WTC11 (cell line): ENCODE measurements at regions not wholly inside any gene's neighbourhood (a gene's known extent, or its start where the extent isn't known, plus 50 kb on each side); places are given as distances from the start of the nearest gene placed in this dataset.

Experiments
- ATAC-seq: fragments of 200-7000 bp; cut with Tn5 transposase; 2 replicates; pipeline ENCODE4 v1.10.0; 2021; ENCODE audit warnings: mild to moderate bottlenecking, moderate library complexity
- CTCF ChIA-PET: fragments of 300-600 bp; sonication (Branson Sonifier 250); formaldehyde crosslinking; loops from one replicate; lab custom pipeline; 2021; ENCODE audit warnings: antibody characterized with exemption; lab: Charles Lee
- POLR2A ChIA-PET: fragments of 350-600 bp; sonication (Branson Sonifier 250); formaldehyde crosslinking; loops from one replicate; lab custom pipeline; 2021; ENCODE audit warnings: antibody characterized with exemption; lab: Charles Lee
- DNase-seq: peaks from one replicate; pipeline ENCODE4 v3.0.0; 2021; ENCODE audit warnings: low spot score
- H3K27ac Mint-ChIP-seq: 2 replicates; pipeline ENCODE4 v1.8.0; 2021; ENCODE audit warnings: mixed read lengths
- H3K27me3 Mint-ChIP-seq: 2 replicates; pipeline ENCODE4 v1.8.0; 2021; ENCODE audit warnings: low read depth, mild to moderate bottlenecking, moderate library complexity, mixed read lengths
- H3K36me3 Mint-ChIP-seq: 2 replicates; pipeline ENCODE4 v1.8.0; 2021; ENCODE audit warnings: mixed read lengths
- H3K4me1 Mint-ChIP-seq: 2 replicates; pipeline ENCODE4 v1.8.0; 2022; ENCODE audit warnings: mixed read lengths
- H3K4me3 Mint-ChIP-seq: 2 replicates; pipeline ENCODE4 v1.8.0; 2021; ENCODE audit warnings: mild to moderate bottlenecking, moderate library complexity, mixed read lengths
- H3K9me3 Mint-ChIP-seq: 2 replicates; pipeline ENCODE4 v1.8.0; 2021; ENCODE audit warnings: mixed read lengths
- CREB1 ChIP-seq: sonication (generic); formaldehyde crosslinking; IDR thresholded peaks from 2 replicates; pipeline ENCODE4 v1.8.0; 2023; ENCODE audit warnings: mild to moderate bottlenecking, missing genetic modification reagents
- ESRRA ChIP-seq: sonication (generic); formaldehyde crosslinking; IDR thresholded peaks from 2 replicates; pipeline ENCODE4 v1.8.1; 2022; ENCODE audit warnings: mild to moderate bottlenecking, missing genetic modification reagents, borderline replicate concordance
- ETV6 ChIP-seq: sonication (generic); formaldehyde crosslinking; IDR thresholded peaks from 2 replicates; pipeline ENCODE4 v1.8.1; 2022; ENCODE audit warnings: mild to moderate bottlenecking, missing genetic modification reagents
- FOXJ3 ChIP-seq: sonication (generic); formaldehyde crosslinking; IDR thresholded peaks from 2 replicates; pipeline ENCODE4 v1.9.0; 2021; ENCODE audit warnings: missing genetic modification reagents, mild to moderate bottlenecking, borderline replicate concordance
- FOXP1 ChIP-seq: sonication (generic); formaldehyde crosslinking; IDR thresholded peaks from 2 replicates; pipeline ENCODE4 v1.8.0; 2022; ENCODE audit warnings: missing genetic modification reagents, mild to moderate bottlenecking, moderate library complexity, borderline replicate concordance
- MXD4 ChIP-seq: fragments of 250-450 bp; sonication (Bioruptor Pico); IDR thresholded peaks from 2 replicates; pipeline ENCODE4 v1.8.0; 2021; ENCODE audit warnings: mild to moderate bottlenecking, moderate library complexity, borderline replicate concordance
- MYBL2 ChIP-seq: sonication (generic); formaldehyde crosslinking; IDR thresholded peaks from 2 replicates; pipeline ENCODE4 v1.8.1; 2023; ENCODE audit warnings: mild to moderate bottlenecking, moderate library complexity, missing genetic modification reagents
- NFATC4 ChIP-seq: fragments of 250-450 bp; sonication (Bioruptor Pico); IDR thresholded peaks from 2 replicates; pipeline ENCODE4 v1.9.0; 2021; ENCODE audit warnings: mild to moderate bottlenecking
- NFE2L1 ChIP-seq: sonication (generic); formaldehyde crosslinking; IDR thresholded peaks from 2 replicates; pipeline ENCODE4 v1.8.1; 2023; ENCODE audit warnings: missing genetic modification reagents
- NR1H2 ChIP-seq: sonication (generic); formaldehyde crosslinking; IDR thresholded peaks from 2 replicates; pipeline ENCODE4 v1.9.0; 2021; ENCODE audit warnings: mild to moderate bottlenecking, moderate library complexity, missing genetic modification reagents
- OVOL2 ChIP-seq: fragments of 250-450 bp; sonication (Bioruptor Pico); IDR thresholded peaks from 2 replicates; pipeline ENCODE4 v1.9.0; 2021; ENCODE audit warnings: mild to moderate bottlenecking, borderline replicate concordance
- RELA ChIP-seq: sonication (generic); formaldehyde crosslinking; IDR thresholded peaks from 2 replicates; pipeline ENCODE4 v1.8.1; 2022; ENCODE audit warnings: missing genetic modification reagents, mild to moderate bottlenecking, borderline replicate concordance
- RORB ChIP-seq: fragments of 250-450 bp; sonication (Bioruptor Pico); IDR thresholded peaks from 2 replicates; pipeline ENCODE4 v1.9.0; 2021; ENCODE audit warnings: mild to moderate bottlenecking
- SMAD3 ChIP-seq: sonication (generic); formaldehyde crosslinking; IDR thresholded peaks from 2 replicates; pipeline ENCODE4 v1.8.0; 2022; ENCODE audit warnings: missing genetic modification reagents, mild to moderate bottlenecking, borderline replicate concordance
- TCF7 ChIP-seq: sonication (generic); formaldehyde crosslinking; IDR thresholded peaks from 2 replicates; pipeline ENCODE4 v1.8.0; 2022; ENCODE audit warnings: mild to moderate bottlenecking, low read depth, missing genetic modification reagents, moderate library complexity
- ZNF263 ChIP-seq: sonication (generic); formaldehyde crosslinking; IDR thresholded peaks from 2 replicates; pipeline ENCODE4 v1.8.1; 2022; ENCODE audit warnings: low read depth, mild to moderate bottlenecking, moderate library complexity, missing genetic modification reagents
- ZNF317 ChIP-seq: sonication (generic); formaldehyde crosslinking; IDR thresholded peaks from 2 replicates; pipeline ENCODE4 v1.8.1; 2023; ENCODE audit warnings: low read depth, mild to moderate bottlenecking, moderate library complexity, missing genetic modification reagents, borderline replicate concordance
- ZNF423 ChIP-seq: fragments of 250-450 bp; sonication (Bioruptor Pico); IDR thresholded peaks from 2 replicates; pipeline ENCODE4 v2.1.2; 2022; ENCODE audit warnings: mild to moderate bottlenecking, moderate library complexity
- TF ChIP-seq, protein P1 (sequence below): fragments of 250-450 bp; sonication (Bioruptor Pico); conservative IDR thresholded peaks from 2 replicates; pipeline ENCODE4 v1.9.0; 2021; ENCODE audit warnings: mild to moderate bottlenecking
- TF ChIP-seq, protein P2 (sequence below): sonication (generic); formaldehyde crosslinking; IDR thresholded peaks from 2 replicates; pipeline ENCODE4 v1.8.0; 2023; ENCODE audit warnings: missing genetic modification reagents
- TF ChIP-seq, protein P3 (sequence below): sonication (generic); formaldehyde crosslinking; IDR thresholded peaks from 2 replicates; pipeline ENCODE4 v1.8.0; 2022; ENCODE audit warnings: mild to moderate bottlenecking, missing genetic modification reagents
- TF ChIP-seq, protein P4 (sequence below): sonication (generic); formaldehyde crosslinking; IDR thresholded peaks from 2 replicates; pipeline ENCODE4 v1.8.0; 2022; ENCODE audit warnings: mild to moderate bottlenecking, missing genetic modification reagents
- TF ChIP-seq, protein P5 (sequence below): sonication (generic); formaldehyde crosslinking; IDR thresholded peaks from 2 replicates; pipeline ENCODE4 v1.8.1; 2023; ENCODE audit warnings: mild to moderate bottlenecking, missing genetic modification reagents, borderline replicate concordance
- TF ChIP-seq, protein P6 (sequence below): sonication (generic); formaldehyde crosslinking; IDR thresholded peaks from 2 replicates; pipeline ENCODE4 v1.8.0; 2022; ENCODE audit warnings: mild to moderate bottlenecking, missing genetic modification reagents
- TF ChIP-seq, protein P7 (sequence below): fragments of 250-450 bp; sonication (Bioruptor Pico); IDR thresholded peaks from 2 replicates; pipeline ENCODE4 v1.9.0; 2021; ENCODE audit warnings: moderate library complexity, mild to moderate bottlenecking, inconsistent platforms, borderline replicate concordance

DNA sequence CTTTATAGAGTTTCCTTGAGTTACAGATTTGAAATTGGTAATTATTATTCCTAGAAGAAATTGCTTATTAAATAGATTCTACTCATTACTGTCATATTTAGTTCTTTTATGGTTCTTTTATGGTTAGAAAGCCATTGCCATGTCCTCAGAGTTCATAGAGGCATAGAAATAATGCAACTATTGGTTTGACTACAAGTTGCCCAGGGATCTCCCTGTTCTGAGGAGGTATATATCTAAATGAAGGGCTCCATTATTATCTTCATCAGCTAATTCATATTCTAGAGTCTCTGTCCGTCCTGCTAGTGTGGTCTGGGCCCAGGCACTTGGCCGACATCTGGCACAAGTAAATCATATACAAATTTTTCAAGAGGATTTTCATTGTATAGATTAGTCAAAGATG is 535.7 kb downstream of the PPP4R3C start:
- Mint-ChIP-seq H3K4me3 (no peak overlapping the region), H3K4me1 (peaks cover 6% of the 10 kb centered on the region), H3K27ac (no peak overlapping the region), H3K36me3 (no peaks in the 10 kb centered on the region), H3K27me3 (no peaks in the 10 kb centered on the region), H3K9me3 (peaks cover 5% of the 10 kb centered on the region)
- CTCF ChIA-PET = no interaction called here
- DNase-seq = no peak
- TF ChIP-seq RELA (CRISPR knock-in tag) = no peak
- TF ChIP-seq FOXJ3 (CRISPR knock-in tag) = no peak
- TF ChIP-seq, protein P1, sequence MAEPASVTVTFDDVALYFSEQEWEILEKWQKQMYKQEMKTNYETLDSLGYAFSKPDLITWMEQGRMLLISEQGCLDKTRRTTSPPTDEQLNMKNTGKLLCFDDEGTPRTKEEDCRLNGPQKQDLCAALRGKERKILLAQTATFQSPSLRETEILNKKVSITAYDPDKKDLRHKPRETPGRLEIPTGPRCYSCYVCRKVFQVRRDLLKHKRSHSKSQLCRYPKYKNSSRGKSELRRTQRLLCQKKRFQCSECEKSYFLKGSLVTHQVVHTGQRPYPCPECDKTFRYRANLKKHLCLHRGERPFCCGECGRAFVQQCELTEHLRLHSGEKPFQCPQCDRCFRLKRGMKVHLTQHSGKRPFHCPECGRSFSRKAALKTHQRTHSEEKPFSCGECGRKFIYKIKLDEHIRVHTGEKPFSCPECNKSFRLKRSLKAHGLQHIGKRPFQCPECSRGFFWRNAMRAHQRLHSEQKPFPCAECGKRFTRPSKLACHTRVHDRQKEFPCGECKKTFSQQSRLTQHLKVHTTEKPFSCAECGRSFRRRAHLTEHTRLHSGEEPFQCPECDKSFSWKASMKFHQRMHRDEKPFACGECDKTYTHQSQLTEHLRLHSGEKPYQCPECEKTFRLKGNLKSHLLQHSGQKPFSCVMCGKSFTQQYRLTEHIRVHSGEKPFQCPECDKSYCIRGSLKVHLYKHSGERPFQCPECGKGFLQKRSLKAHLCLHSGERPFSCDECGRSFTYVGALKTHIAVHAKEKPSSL = no peak
- no peak for TF ChIP-seq NFATC4 (CRISPR knock-in tag)
- no peak for TF ChIP-seq TCF7 (CRISPR knock-in tag)
- TF ChIP-seq SMAD3 = no peak
- no peak for TF ChIP-seq NFE2L1 (CRISPR knock-in tag)
- no peak for TF ChIP-seq NR1H2 (CRISPR knock-in tag)
- TF ChIP-seq CREB1 (CRISPR knock-in tag) = no peak
- POLR2A ChIA-PET = no interaction called here
- ATAC-seq = no peak

DNA sequence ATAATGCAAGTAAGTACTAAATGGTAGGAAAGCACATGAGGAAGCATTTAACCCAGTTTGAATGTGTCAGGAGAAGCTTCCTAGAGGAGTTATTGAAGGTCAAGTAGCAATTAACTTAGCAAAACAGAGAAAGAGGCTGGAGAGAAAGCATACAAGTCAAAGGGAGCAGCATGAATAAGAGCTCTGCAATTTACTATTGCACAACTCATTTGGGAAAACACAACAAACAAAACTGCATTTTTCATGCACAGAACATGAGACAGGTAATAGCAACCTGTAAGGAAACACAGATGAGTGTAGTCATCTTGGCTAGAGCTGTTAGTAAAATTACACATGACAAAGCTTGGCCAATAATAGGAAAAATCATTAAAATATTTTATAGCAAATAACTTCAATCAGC is 538.1 kb downstream of the PPP4R3C start:
- no peaks in the 10 kb centered on the region for H3K27me3 Mint-ChIP-seq
- no peak for ATAC-seq
- CTCF ChIA-PET = no interaction called here
- H3K4me1 Mint-ChIP-seq = peaks cover 6% of the 10 kb centered on the region
- H3K36me3 Mint-ChIP-seq = no peaks in the 10 kb centered on the region
- no peaks in the 10 kb centered on the region for H3K9me3 Mint-ChIP-seq
- H3K4me3 Mint-ChIP-seq = no peak overlapping the region
- no peak for DNase-seq
- POLR2A ChIA-PET = no interaction called here
- H3K27ac Mint-ChIP-seq = no peak overlapping the region
- TF ChIP-seq, protein P2, sequence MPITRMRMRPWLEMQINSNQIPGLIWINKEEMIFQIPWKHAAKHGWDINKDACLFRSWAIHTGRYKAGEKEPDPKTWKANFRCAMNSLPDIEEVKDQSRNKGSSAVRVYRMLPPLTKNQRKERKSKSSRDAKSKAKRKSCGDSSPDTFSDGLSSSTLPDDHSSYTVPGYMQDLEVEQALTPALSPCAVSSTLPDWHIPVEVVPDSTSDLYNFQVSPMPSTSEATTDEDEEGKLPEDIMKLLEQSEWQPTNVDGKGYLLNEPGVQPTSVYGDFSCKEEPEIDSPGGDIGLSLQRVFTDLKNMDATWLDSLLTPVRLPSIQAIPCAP (CRISPR knock-in tag) = no peak
- no peak for TF ChIP-seq MXD4 (CRISPR knock-in tag)
- no peak for TF ChIP-seq OVOL2 (CRISPR knock-in tag)
- no peak for TF ChIP-seq MYBL2 (CRISPR knock-in tag)
- TF ChIP-seq ESRRA (CRISPR knock-in tag) = no peak
- TF ChIP-seq FOXP1 (CRISPR knock-in tag) = no peak
- TF ChIP-seq, protein P3, sequence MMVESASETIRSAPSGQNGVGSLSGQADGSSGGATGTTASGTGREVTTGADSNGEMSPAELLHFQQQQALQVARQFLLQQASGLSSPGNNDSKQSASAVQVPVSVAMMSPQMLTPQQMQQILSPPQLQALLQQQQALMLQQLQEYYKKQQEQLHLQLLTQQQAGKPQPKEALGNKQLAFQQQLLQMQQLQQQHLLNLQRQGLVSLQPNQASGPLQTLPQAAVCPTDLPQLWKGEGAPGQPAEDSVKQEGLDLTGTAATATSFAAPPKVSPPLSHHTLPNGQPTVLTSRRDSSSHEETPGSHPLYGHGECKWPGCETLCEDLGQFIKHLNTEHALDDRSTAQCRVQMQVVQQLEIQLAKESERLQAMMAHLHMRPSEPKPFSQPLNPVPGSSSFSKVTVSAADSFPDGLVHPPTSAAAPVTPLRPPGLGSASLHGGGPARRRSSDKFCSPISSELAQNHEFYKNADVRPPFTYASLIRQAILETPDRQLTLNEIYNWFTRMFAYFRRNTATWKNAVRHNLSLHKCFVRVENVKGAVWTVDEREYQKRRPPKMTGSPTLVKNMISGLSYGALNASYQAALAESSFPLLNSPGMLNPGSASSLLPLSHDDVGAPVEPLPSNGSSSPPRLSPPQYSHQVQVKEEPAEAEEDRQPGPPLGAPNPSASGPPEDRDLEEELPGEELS (CRISPR knock-in tag) = no peak
- no peak for TF ChIP-seq ZNF317 (CRISPR knock-in tag)
- TF ChIP-seq, protein P4, sequence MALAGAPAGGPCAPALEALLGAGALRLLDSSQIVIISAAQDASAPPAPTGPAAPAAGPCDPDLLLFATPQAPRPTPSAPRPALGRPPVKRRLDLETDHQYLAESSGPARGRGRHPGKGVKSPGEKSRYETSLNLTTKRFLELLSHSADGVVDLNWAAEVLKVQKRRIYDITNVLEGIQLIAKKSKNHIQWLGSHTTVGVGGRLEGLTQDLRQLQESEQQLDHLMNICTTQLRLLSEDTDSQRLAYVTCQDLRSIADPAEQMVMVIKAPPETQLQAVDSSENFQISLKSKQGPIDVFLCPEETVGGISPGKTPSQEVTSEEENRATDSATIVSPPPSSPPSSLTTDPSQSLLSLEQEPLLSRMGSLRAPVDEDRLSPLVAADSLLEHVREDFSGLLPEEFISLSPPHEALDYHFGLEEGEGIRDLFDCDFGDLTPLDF = no peak
- TF ChIP-seq ZNF263 (CRISPR knock-in tag) = no peak
- TF ChIP-seq, protein P5, sequence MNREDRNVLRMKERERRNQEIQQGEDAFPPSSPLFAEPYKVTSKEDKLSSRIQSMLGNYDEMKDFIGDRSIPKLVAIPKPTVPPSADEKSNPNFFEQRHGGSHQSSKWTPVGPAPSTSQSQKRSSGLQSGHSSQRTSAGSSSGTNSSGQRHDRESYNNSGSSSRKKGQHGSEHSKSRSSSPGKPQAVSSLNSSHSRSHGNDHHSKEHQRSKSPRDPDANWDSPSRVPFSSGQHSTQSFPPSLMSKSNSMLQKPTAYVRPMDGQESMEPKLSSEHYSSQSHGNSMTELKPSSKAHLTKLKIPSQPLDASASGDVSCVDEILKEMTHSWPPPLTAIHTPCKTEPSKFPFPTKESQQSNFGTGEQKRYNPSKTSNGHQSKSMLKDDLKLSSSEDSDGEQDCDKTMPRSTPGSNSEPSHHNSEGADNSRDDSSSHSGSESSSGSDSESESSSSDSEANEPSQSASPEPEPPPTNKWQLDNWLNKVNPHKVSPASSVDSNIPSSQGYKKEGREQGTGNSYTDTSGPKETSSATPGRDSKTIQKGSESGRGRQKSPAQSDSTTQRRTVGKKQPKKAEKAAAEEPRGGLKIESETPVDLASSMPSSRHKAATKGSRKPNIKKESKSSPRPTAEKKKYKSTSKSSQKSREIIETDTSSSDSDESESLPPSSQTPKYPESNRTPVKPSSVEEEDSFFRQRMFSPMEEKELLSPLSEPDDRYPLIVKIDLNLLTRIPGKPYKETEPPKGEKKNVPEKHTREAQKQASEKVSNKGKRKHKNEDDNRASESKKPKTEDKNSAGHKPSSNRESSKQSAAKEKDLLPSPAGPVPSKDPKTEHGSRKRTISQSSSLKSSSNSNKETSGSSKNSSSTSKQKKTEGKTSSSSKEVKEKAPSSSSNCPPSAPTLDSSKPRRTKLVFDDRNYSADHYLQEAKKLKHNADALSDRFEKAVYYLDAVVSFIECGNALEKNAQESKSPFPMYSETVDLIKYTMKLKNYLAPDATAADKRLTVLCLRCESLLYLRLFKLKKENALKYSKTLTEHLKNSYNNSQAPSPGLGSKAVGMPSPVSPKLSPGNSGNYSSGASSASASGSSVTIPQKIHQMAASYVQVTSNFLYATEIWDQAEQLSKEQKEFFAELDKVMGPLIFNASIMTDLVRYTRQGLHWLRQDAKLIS (CRISPR knock-in tag) = no peak
- TF ChIP-seq, protein P6, sequence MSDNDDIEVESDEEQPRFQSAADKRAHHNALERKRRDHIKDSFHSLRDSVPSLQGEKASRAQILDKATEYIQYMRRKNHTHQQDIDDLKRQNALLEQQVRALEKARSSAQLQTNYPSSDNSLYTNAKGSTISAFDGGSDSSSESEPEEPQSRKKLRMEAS (CRISPR knock-in tag) = no peak
- TF ChIP-seq ZNF423 (CRISPR knock-in tag) = no peak
- TF ChIP-seq, protein P7, sequence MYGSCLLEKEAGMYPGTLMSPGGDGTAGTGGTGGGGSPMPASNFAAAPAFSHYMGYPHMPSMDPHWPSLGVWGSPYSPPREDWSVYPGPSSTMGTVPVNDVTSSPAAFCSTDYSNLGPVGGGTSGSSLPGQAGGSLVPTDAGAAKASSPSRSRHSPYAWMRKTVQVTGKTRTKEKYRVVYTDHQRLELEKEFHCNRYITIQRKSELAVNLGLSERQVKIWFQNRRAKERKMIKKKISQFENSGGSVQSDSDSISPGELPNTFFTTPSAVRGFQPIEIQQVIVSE (CRISPR knock-in tag) = no peak
- TF ChIP-seq RORB = no peak
- no peak for TF ChIP-seq ETV6
